SJCRH30 (cell line): ENCODE measurements at regions not wholly inside any gene's neighbourhood (a gene's known extent, or its start where the extent isn't known, plus 50 kb on each side); places are given as distances from the start of the nearest gene placed in this dataset.

Experiments used
- DNase-seq, 2 experiments: peaks; one replicate each; pipeline ENCODE4 v3.0.0-alpha.2; 2015 to 2020
- H3K27ac ChIP-seq: fragments of 250-450 bp; sonication (Bioruptor Pico); 2 replicates; pipeline ENCODE4 v1.5.1; 2020; ENCODE audit warnings: mild to moderate bottlenecking, moderate library complexity
- H3K27me3 ChIP-seq: fragments of 250-450 bp; sonication (Bioruptor Pico); 2 replicates; pipeline ENCODE4 v1.5.1; 2020; ENCODE audit warnings: mild to moderate bottlenecking, moderate library complexity
- H3K36me3 ChIP-seq: fragments of 250-450 bp; sonication (Bioruptor Pico); 2 replicates; pipeline ENCODE4 v1.5.1; 2020; ENCODE audit warnings: mild to moderate bottlenecking, moderate library complexity
- H3K4me1 ChIP-seq: fragments of 250-450 bp; sonication (Bioruptor Pico); 2 replicates; pipeline ENCODE4 v1.5.1; 2020; ENCODE audit warnings: mild to moderate bottlenecking, moderate library complexity
- H3K4me3 ChIP-seq: fragments of 250-450 bp; sonication (Bioruptor Pico); 2 replicates; pipeline ENCODE4 v1.5.1; 2020; ENCODE audit warnings: mild to moderate bottlenecking, moderate library complexity
- H3K9me3 ChIP-seq: fragments of 250-450 bp; sonication (Bioruptor Pico); replicated peaks from 2 replicates; pipeline ENCODE4 v1.5.1; 2020; ENCODE audit warnings: mild to moderate bottlenecking, moderate library complexity

DNA sequence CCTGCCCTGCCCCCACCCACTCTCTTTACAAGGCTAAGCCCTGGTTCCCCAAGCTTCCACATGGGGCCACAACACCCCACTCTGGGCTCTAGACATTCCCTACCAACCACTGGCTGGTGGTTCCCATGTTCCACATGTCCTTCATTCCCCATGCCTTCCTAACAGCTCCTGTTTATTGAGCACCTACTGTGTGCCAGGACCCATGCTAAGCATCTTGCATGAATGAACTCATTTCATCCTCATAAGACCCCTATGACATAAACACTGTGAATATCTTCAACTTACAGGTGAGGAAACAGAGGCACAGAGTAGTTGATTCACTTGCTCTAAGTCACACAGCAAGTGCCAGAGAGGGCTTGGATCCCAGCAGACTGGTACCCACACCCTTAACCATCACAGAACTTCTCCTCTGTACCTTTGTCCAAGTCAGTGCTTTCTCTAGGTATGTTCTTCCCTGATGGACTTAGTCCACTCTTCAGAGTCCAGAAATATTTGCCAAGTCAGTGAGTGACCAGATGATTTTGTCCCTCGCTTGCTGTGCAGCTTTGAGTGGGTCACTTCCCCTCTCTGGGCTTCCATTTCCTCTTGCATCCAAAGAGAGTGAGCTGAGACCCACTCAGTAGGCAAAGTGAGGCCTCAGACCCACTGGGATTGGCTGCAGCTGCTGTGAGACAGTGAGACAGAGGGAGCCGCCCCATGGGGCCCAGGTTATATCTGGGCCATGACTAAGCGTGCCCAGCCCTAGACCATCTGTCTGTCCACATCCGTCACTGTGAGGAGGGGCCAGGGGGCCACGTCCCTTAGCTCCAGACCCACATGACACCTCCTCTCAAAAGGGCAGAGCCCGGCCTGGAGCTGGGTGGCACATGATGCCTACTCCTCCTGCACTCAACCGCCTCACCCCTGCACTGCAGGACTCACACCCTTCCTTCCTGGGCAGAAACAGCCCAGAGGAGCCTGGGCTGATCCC lies 132.4 kb downstream of the MN1 start:
- Histone ChIP-seq H3K9me3 (no peaks in the 10 kb centered on the region; the same call in 1 of the 2 replicates), H3K27me3 (no peaks in the 10 kb centered on the region), H3K27ac (peak overlapping the region; percentile 81), H3K36me3 (no peaks in the 10 kb centered on the region), H3K4me1 (peaks cover 26% of the 10 kb centered on the region), H3K4me3 (no peak overlapping the region)
- DNase-seq: peak; percentile 98 to 99

DNA sequence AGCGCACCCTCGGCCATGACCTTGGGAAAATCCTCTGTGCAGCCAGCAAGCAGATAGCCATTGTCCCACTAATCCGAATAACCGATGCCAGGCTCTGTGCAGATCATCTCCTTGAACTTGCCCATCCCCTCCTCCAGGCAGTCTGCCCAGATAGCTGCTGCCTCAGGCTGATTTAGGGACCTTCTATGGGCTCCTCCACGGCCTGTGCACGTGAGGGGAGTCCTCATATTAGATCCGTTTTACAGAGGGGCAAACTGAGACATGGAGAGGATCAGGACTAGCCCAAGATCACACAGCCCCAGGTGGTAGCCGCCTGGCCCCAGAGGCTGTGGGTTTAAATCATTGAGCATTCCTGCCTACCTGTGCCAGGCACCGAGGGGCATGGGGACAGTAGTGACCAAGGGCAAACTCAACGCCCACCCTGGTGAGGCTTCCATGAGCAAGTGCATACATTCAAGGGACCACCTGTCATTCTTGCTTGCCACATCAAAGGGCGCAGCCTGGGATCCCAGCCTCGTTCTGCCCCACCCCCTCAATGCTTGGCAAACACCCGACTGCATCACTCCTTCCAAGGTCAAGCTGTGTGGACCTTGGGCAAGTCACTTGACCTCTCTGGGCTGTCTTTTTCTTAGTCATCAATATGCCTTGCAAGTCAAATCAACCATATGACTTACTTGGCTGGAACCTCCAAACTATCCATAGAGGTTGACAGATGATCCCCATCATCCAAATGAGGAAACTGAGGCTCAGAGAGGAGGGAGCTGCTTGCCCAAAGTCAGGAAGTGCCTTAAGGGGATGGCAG lies 131.6 kb downstream of the MN1 start:
- no peaks in the 10 kb centered on the region for H3K27me3 ChIP-seq
- H3K9me3 ChIP-seq: no peaks in the 10 kb centered on the region; the same call in 1 of the 2 replicates
- peak overlapping the region; percentile 81 for H3K27ac ChIP-seq
- peak; percentile 74 to 80 for DNase-seq
- H3K4me3 ChIP-seq: no peak overlapping the region
- H3K4me1 ChIP-seq: peaks cover 26% of the 10 kb centered on the region
- H3K36me3 ChIP-seq: no peaks in the 10 kb centered on the region

DNA sequence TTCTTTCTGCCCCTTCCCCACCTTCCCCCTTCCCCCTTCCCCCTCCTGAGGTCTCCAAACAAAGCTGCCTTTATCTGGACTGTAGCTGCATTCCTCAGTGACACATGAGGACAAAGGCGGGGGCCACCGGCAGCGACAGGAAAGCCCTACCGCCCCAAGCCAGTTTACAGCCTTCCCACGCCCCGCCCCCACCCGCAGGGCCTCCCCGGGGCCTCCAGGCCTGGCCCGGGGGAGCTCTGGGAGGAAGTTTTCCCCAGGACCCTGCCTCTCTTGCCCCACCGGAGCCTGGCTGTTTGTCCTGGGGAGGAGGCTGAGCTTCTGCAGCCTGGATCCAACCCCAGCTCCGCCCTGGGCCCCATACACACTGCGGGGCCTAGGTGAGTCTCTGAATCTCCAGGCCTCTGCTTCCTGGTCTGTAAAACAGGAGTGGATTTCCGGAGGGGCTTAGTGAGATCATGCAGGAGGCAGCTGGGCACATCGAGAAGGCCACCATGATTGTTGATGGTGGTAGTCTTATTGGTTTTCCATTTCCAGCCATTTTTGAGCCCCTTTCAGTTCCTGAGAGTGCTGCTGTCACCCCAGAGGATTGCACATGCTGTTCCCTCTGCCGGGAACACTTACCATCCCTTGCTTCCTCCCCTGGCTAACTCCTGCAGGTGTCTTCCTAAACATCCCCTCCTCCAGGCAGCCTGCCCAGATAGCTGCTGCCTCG lies 130.7 kb downstream of the MN1 start:
- peak; percentile 92 to 94 for DNase-seq
- peaks cover 26% of the 10 kb centered on the region for H3K4me1 ChIP-seq
- no peaks in the 10 kb centered on the region for H3K9me3 ChIP-seq
- H3K27ac ChIP-seq: peak overlapping the region; percentile 81
- H3K27me3 ChIP-seq: no peaks in the 10 kb centered on the region
- H3K4me3 ChIP-seq: no peak overlapping the region
- no peaks in the 10 kb centered on the region for H3K36me3 ChIP-seq

DNA sequence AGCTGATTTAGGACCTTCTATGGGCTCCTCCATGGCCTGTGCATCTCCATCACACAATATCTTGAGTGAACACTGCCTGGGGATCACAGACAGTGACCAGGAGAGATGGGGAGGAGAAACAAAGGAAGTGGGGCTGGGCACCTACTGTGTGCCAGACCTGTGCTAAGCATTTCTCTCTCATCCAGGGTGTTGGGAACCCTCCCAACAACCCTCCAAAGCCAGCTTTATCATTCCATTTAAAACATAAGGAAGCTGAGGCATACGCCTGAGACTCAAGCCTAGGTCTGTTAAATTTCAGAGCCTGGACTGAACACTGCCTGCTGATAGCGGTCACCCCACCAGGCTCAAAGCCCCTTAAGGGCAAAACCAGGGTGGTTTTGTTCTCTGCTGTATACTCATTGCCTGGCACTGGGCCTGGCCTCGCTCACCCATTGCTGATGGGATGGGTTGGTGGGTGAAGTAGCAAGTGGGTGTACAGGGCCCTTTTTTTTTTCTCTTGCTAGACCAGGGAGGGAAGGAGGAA lies 130.1 kb downstream of the MN1 start:
- Histone ChIP-seq H3K27ac (peak overlapping the region; percentile 81), H3K27me3 (no peaks in the 10 kb centered on the region), H3K4me1 (peaks cover 26% of the 10 kb centered on the region), H3K36me3 (no peaks in the 10 kb centered on the region), H3K9me3 (no peaks in the 10 kb centered on the region), H3K4me3 (no peak overlapping the region)
- DNase-seq: peak in 1 of 2 experiments; percentile 19

DNA sequence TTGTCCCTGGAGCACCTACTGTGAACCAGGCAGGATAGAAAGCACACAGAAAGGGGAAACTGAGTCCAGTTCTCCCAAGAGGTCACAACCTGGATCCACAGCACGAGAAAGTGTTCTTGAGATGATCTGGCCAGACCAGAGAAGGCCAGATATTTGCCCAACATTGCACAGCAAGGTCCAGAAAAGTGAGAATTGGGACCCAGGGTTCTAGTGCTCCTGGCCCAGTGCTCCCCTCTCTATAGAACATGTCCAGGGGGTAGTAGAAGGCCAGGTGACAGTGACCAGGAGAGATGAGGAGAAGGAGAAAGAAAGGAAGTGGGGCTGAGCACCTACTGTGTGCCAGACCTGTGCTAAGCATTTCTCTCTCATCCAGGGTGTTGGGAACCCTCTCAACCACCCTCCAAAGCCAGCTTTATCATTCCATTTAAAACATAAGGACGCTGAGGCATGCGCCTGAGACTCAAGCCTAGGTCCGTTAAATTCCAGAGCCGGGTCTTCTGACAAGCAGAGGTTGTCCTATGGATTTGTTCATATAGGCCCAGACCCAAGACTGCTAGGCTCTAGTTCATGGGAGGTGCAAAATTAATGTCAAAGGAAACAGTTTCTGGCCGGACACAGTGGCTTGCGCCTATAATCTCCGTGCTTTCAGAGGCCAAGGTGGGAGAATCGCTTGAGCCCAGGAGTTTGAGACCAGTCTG lies 128.7 kb downstream of the MN1 start:
- H3K9me3 ChIP-seq: no peaks in the 10 kb centered on the region
- DNase-seq: peak in 1 of 2 experiments; percentile 20

DNA sequence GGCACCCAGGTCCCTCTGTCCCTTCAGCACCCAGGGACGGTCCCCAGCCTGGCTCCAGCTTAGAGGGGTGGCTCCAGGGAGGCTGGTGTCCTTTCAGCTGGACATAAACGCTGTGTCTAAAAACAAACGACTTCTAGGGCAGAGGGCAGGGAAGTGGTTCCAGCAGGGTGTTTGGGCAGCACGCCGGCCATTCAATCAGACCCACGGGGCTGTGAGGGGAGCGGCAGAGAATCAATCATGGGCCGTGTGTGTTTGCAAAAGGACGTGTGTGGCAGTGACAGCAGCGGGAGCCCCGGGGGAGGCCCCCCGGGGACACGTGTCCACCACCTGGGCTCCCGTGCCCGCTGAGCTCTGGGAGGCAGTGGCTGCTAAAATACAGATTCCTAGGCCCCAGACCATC lies 127.7 kb downstream of the MN1 start:
- peaks cover 23% of the 10 kb centered on the region for H3K4me1 ChIP-seq
- no peaks in the 10 kb centered on the region for H3K36me3 ChIP-seq
- no peak overlapping the region for H3K4me3 ChIP-seq
- no peaks in the 10 kb centered on the region for H3K9me3 ChIP-seq
- H3K27me3 ChIP-seq: no peaks in the 10 kb centered on the region
- H3K27ac ChIP-seq: no peak overlapping the region
- peak in 1 of 2 experiments; percentile 24 for DNase-seq

More for the DNA sequence above, 128.7 kb downstream of the MN1 start:
- H3K4me1 ChIP-seq: peaks cover 26% of the 10 kb centered on the region
- no peaks in the 10 kb centered on the region for H3K36me3 ChIP-seq
- no peak overlapping the region for H3K4me3 ChIP-seq
- no peaks in the 10 kb centered on the region for H3K27me3 ChIP-seq
- no peak overlapping the region for H3K27ac ChIP-seq

DNA sequence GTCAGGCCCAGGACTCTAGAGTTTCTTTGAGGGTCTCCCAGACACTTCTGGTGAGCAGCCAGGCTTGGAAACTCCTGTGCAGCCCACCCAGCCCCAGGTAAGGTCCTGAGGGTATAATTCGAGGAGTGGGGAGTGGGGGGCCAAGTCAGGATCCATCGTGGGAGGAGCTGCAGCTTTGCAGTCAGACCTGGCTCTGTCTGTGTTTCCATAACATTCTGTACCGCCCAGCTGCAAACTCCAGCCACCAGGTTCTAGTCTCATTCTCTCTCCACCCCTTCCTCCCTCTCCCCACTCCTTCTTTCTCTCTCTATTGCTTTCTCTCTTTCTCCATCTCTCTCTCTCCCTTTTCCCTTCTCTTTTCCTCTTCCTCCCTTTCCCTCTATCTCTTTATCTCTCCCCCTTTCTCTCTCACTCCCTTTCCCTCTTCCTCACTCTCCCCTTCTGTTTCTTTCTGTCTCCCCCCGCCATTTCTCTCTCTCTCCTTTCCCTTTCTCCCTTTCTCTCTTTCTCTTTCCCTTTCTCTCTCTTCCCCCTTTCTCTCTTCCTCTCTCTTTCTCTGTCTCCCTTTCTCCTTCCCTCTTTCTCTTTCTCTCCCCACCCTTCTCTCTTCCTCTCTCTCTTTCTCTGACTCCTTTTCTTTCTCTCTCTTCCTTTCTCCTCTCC lies 127.2 kb downstream of the MN1 start:
- Histone ChIP-seq H3K27ac (no peak overlapping the region), H3K36me3 (no peaks in the 10 kb centered on the region), H3K9me3 (no peaks in the 10 kb centered on the region), H3K4me3 (no peak overlapping the region), H3K4me1 (peaks cover 19% of the 10 kb centered on the region), H3K27me3 (no peaks in the 10 kb centered on the region)
- no peak for DNase-seq

DNA sequence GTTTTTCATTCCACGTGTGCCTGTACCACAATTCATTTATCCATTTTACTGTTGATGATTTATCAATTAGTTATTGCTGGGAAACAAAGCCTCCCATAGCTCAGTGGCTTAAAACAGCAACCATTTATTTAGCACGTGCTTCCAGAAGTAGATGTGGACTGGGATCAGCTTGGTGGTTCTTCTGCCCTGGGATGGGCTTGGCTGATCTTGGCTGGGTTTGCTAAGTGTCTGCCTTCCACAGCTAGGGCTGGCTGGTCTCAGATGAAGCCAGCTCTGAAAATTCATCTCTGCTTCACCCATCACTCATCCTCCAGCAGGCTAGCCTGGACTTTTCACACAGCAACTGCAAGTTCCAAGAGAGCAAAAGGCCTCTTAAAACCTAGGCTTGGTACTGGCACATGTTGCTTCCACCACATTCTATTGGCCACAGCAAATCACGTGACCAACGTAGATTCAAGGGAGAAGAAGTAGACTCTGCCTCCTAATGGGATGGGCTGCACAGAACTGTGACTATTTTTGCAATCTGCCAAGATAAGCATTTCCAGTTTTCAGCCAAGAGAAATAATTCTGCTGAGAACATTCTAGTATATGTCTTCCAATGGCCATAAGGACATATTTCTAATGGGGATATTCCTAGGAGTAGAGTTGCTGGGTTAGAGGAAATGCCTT lies 124.9 kb downstream of the MN1 start:
- DNase-seq: no peak
- no peaks in the 10 kb centered on the region for H3K36me3 ChIP-seq
- no peaks in the 10 kb centered on the region for H3K27me3 ChIP-seq
- no peak overlapping the region for H3K4me3 ChIP-seq
- H3K27ac ChIP-seq: no peak overlapping the region
- peaks cover 6% of the 10 kb centered on the region; the same call in 1 of the 2 replicates for H3K4me1 ChIP-seq
- no peaks in the 10 kb centered on the region for H3K9me3 ChIP-seq

DNA sequence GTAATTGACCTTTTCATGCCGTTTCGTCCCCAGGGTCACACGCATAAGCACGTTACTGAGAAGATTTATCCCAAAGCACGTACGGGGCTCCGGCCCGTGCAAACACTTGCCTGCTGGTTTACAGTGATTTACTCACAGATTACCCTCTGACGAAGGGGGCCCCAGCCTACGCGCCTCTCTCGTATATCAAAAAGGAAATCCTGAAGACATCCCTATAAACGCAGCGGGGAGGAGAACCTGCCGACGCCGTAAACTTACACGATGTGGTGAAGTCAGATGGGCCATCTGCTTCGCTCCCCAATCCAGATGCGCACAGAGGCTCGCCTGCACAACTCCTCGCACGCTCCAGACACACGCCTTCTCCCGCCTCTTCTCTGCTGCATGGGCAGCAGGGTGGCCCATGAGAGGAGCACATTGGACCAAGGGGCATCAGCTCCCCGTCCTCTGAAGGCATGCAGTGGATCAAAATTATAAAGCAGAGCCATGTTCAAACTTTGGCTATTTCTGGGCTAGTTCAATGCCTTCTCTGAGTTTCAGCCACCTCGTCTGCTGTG lies 123.6 kb downstream of the MN1 start:
- H3K27me3 ChIP-seq: no peaks in the 10 kb centered on the region
- no peak for DNase-seq

DNA sequence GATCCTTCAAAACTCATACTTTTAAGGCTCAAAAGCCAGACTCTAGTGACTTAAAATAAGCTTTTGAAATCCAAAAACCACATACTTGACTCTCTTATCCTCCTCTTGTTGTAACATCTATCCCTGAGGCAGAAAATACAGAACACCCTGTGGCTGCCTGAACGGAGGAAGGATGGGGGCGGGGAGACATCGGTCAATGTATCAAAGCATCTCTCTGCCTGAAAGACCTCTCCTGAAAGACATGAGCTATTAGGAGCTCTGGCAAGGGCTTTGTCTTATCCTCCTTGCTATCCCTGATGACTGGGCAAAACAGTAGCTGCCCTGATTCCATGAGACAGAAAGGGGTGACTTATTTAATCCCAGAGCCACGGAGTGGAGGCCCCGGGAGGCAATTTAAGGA lies 122.4 kb downstream of the MN1 start:
- Histone ChIP-seq H3K9me3 (no peaks in the 10 kb centered on the region), H3K4me3 (no peak overlapping the region), H3K36me3 (no peaks in the 10 kb centered on the region), H3K27ac (no peak overlapping the region), H3K27me3 (no peaks in the 10 kb centered on the region), H3K4me1 (peaks cover 6% of the 10 kb centered on the region; the same call in 1 of the 2 replicates)
- DNase-seq: no peak

More for the DNA sequence above, 123.6 kb downstream of the MN1 start:
- Histone ChIP-seq H3K9me3 (no peaks in the 10 kb centered on the region), H3K36me3 (no peaks in the 10 kb centered on the region), H3K4me1 (peaks cover 6% of the 10 kb centered on the region; the same call in 1 of the 2 replicates), H3K4me3 (no peak overlapping the region), H3K27ac (no peak overlapping the region)

DNA sequence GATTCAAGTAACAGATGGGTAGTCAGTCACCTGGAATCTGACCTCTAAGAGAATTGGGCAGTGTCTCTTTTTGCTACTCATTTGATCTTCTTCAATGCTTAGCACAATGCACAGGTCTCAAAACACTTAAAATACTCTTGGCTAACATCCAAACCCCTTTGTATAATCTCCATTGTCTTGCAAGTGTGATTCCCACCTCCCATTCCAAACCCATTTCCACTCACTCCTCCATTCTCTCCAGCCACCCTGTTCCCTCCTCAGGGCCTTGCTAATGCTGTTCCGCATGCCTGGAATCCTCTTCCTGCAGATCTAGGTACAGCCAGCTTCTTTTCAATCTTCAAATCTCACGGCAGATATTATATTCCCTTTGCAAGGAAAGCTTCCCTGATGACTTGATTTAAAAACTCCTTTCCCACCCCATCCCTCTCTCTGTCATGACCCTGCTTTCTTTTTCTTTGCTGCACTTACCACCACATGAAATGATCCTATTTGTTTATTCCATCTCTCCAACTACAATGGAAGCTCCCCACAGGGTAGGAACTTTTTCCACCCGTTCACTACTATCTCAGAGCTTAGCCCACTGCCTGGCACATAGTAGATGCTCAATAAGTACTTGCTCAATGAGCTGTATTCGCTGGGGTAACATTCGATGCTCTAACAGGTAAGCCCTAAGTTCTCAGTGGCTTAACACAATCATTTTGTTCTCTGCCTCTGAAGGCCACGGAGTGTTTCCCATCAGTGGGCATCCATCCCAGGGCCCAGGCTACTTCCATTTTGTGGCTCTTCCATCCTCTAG lies 121.7 kb downstream of the MN1 start:
- H3K4me1 ChIP-seq: peaks cover 6% of the 10 kb centered on the region; the same call in 1 of the 2 replicates
- no peaks in the 10 kb centered on the region for H3K27me3 ChIP-seq
- no peak overlapping the region for H3K4me3 ChIP-seq
- DNase-seq: no peak
- no peaks in the 10 kb centered on the region for H3K9me3 ChIP-seq
- H3K27ac ChIP-seq: no peak overlapping the region
- no peaks in the 10 kb centered on the region for H3K36me3 ChIP-seq

DNA sequence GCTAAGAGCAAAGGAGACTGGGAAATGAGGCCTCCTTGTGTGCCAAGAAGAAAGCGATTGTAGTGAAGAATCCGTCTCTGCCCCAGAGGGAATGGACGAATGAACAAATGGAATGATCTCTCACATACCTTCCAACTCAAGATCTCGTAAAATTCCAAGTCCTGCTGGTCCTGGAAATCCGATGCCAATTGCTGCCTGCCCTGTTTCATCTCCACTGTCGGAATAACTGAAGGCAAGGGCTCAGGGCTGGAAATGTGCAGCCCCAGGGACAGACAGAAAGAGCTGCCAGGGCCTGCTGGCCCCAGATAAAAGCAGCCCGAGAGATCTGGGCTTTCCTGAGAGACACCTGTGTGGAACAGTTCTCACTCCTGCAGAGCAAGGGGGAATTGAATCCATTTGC lies 120.9 kb downstream of the MN1 start:
- H3K27ac ChIP-seq: no peak overlapping the region
- H3K9me3 ChIP-seq: no peaks in the 10 kb centered on the region
- peaks cover 6% of the 10 kb centered on the region; the same call in 1 of the 2 replicates for H3K4me1 ChIP-seq
- H3K27me3 ChIP-seq: no peaks in the 10 kb centered on the region
- no peak overlapping the region for H3K4me3 ChIP-seq
- H3K36me3 ChIP-seq: no peaks in the 10 kb centered on the region
- DNase-seq: peak in 1 of 2 experiments; percentile 20
